ENCODE measurements at regions not wholly inside any gene's neighbourhood (a gene's known extent, or its start where the extent isn't known, plus 50 kb on each side); places are given as distances from the start of the nearest gene placed in this dataset.

GRCh38 chr20:59411170-59411569, 110.8 kb downstream of the EDN3 start:
- no peaks in the 10 kb centered on the region for H3K9me3 ChIP-seq
- no peaks in the 10 kb centered on the region for H3K4me1 ChIP-seq
- in situ Hi-C loops (cut with MboI; ENCODE audit: low sequenced_read_pairs): loop anchor here (25.0 kb wide), 1 partner anchor 324 kb away; no protein-coding TSS in a partner anchor
- H3K36me3 ChIP-seq (replicated peaks): no peaks in the 10 kb centered on the region
- no peak overlapping the region for H3K4me3 ChIP-seq
- no peaks in the 10 kb centered on the region; the same call in 1 of the 2 replicates for H3K27me3 ChIP-seq (ENCODE audit: low read depth)
- DNase-seq (ENCODE audit: low spot score in 2 of 2): no peak

- H3K36me3 ChIP-seq (replicated peaks): no peaks in the 10 kb centered on the region
- H3K4me1 ChIP-seq: no peaks in the 10 kb centered on the region
- in situ Hi-C loops (cut with MboI; ENCODE audit: low sequenced_read_pairs): loop anchor here (25.0 kb wide), 1 partner anchor 324 kb away; no protein-coding TSS in a partner anchor
- no peaks in the 10 kb centered on the region for H3K27me3 ChIP-seq (ENCODE audit: low read depth)
- no peaks in the 10 kb centered on the region for H3K9me3 ChIP-seq
- H3K4me3 ChIP-seq: no peak overlapping the region
- DNase-seq (ENCODE audit: low spot score in 2 of 2): no peak
Observed at GRCh38 chr20:59411589-59411988, 111.2 kb downstream of the EDN3 start.

- Histone ChIP-seq H3K9me3 (no peaks in the 10 kb centered on the region), H3K4me3 (no peak overlapping the region), H3K36me3 (replicated peaks) (no peaks in the 10 kb centered on the region), H3K4me1 (no peaks in the 10 kb centered on the region), H3K27me3 (ENCODE audit: low read depth) (no peaks in the 10 kb centered on the region)
- no peak for DNase-seq (ENCODE audit: low spot score in 2 of 2)
- in situ Hi-C loops (cut with MboI; ENCODE audit: low sequenced_read_pairs): loop anchor here (25.0 kb wide), 1 partner anchor 325 kb away; no protein-coding TSS in a partner anchor
Observed at GRCh38 chr20:59412181-59412580, 111.8 kb downstream of the EDN3 start.

- no peaks in the 10 kb centered on the region for H3K4me1 ChIP-seq
- no peak for DNase-seq (ENCODE audit: low spot score in 2 of 2)
- in situ Hi-C loops (cut with MboI; ENCODE audit: low sequenced_read_pairs): loop anchor here (25.0 kb wide), 1 partner anchor 326 kb away; no protein-coding TSS in a partner anchor
- H3K9me3 ChIP-seq: no peaks in the 10 kb centered on the region
- H3K27me3 ChIP-seq (ENCODE audit: low read depth): no peaks in the 10 kb centered on the region
- H3K4me3 ChIP-seq: no peak overlapping the region
- no peaks in the 10 kb centered on the region for H3K36me3 ChIP-seq (replicated peaks)
Observed at GRCh38 chr20:59412875-59413284, 112.5 kb downstream of the EDN3 start.

- Histone ChIP-seq H3K36me3 (replicated peaks) (no peaks in the 10 kb centered on the region), H3K27me3 (ENCODE audit: low read depth) (no peaks in the 10 kb centered on the region), H3K4me1 (no peaks in the 10 kb centered on the region), H3K4me3 (no peak overlapping the region), H3K9me3 (no peaks in the 10 kb centered on the region)
- in situ Hi-C loops (cut with MboI; ENCODE audit: low sequenced_read_pairs): loop anchor here (25.0 kb wide), 1 partner anchor 326 kb away; no protein-coding TSS in a partner anchor
- DNase-seq (ENCODE audit: low spot score in 2 of 2): no peak
Observed at GRCh38 chr20:59413326-59413865, 113.0 kb downstream of the EDN3 start.

- no peaks in the 10 kb centered on the region for H3K9me3 ChIP-seq
- in situ Hi-C loops (cut with MboI; ENCODE audit: low sequenced_read_pairs): loop anchor here (25.0 kb wide), 1 partner anchor 328 kb away; no protein-coding TSS in a partner anchor
- no peak overlapping the region for H3K4me3 ChIP-seq
- no peaks in the 10 kb centered on the region for H3K4me1 ChIP-seq
- DNase-seq (ENCODE audit: low spot score in 2 of 2): no peak
- no peaks in the 10 kb centered on the region for H3K36me3 ChIP-seq (replicated peaks)
- H3K27me3 ChIP-seq (ENCODE audit: low read depth): no peaks in the 10 kb centered on the region
Observed at GRCh38 chr20:59414936-59415623, 114.7 kb downstream of the EDN3 start.

GRCh38 chr20:59416916-59417315, 116.5 kb downstream of the EDN3 start:
- no peaks in the 10 kb centered on the region for H3K27me3 ChIP-seq (ENCODE audit: low read depth)

GRCh38 chr20:59421089-59421488, 120.7 kb downstream of the EDN3 start:
- in situ Hi-C loops (cut with MboI; ENCODE audit: low sequenced_read_pairs): loop anchor here (25.0 kb wide), 1 partner anchor 334 kb away; no protein-coding TSS in a partner anchor
- no peak overlapping the region for H3K4me3 ChIP-seq
- no peaks in the 10 kb centered on the region for H3K27me3 ChIP-seq (ENCODE audit: low read depth)
- H3K4me1 ChIP-seq: no peaks in the 10 kb centered on the region
- DNase-seq (ENCODE audit: low spot score in 2 of 2): no peak
- no peaks in the 10 kb centered on the region for H3K9me3 ChIP-seq
- no peaks in the 10 kb centered on the region for H3K36me3 ChIP-seq (replicated peaks)

More at GRCh38 chr20:59416916-59417315, 116.5 kb downstream of the EDN3 start:
- Histone ChIP-seq H3K4me3 (no peak overlapping the region), H3K4me1 (no peaks in the 10 kb centered on the region), H3K9me3 (no peaks in the 10 kb centered on the region), H3K36me3 (replicated peaks) (no peaks in the 10 kb centered on the region)
- in situ Hi-C loops (cut with MboI; ENCODE audit: low sequenced_read_pairs): loop anchor here (25.0 kb wide), 1 partner anchor 330 kb away; no protein-coding TSS in a partner anchor
- DNase-seq (ENCODE audit: low spot score in 2 of 2): no peak

- no peak for DNase-seq (ENCODE audit: low spot score in 2 of 2)
- no peaks in the 10 kb centered on the region for H3K27me3 ChIP-seq (ENCODE audit: low read depth)
- H3K36me3 ChIP-seq (replicated peaks): no peaks in the 10 kb centered on the region
- no peaks in the 10 kb centered on the region for H3K4me1 ChIP-seq
- in situ Hi-C loops (cut with MboI; ENCODE audit: low sequenced_read_pairs): loop anchor here (25.0 kb wide), 1 partner anchor 335 kb away; no protein-coding TSS in a partner anchor
- H3K9me3 ChIP-seq: no peaks in the 10 kb centered on the region
- H3K4me3 ChIP-seq: no peak overlapping the region
Observed at GRCh38 chr20:59421920-59422637, 121.7 kb downstream of the EDN3 start.

GRCh38 chr20:59422872-59423544, 122.6 kb downstream of the EDN3 start:
- Histone ChIP-seq H3K27me3 (ENCODE audit: low read depth) (no peaks in the 10 kb centered on the region), H3K36me3 (replicated peaks) (no peaks in the 10 kb centered on the region), H3K4me3 (no peak overlapping the region), H3K9me3 (no peaks in the 10 kb centered on the region), H3K4me1 (no peaks in the 10 kb centered on the region)
- DNase-seq (ENCODE audit: low spot score in 2 of 2): no peak
- in situ Hi-C loops (cut with MboI; ENCODE audit: low sequenced_read_pairs): loop anchor here (25.0 kb wide), 1 partner anchor 336 kb away; no protein-coding TSS in a partner anchor

- no peaks in the 10 kb centered on the region for H3K4me1 ChIP-seq
- no peak for DNase-seq (ENCODE audit: low spot score in 2 of 2)
- no peaks in the 10 kb centered on the region for H3K36me3 ChIP-seq (replicated peaks)
- H3K4me3 ChIP-seq: no peak overlapping the region
- in situ Hi-C loops (cut with MboI; ENCODE audit: low sequenced_read_pairs): loop anchor here (25.0 kb wide), 1 partner anchor 338 kb away; no protein-coding TSS in a partner anchor
- H3K27me3 ChIP-seq (ENCODE audit: low read depth): no peaks in the 10 kb centered on the region
- no peaks in the 10 kb centered on the region for H3K9me3 ChIP-seq
Observed at GRCh38 chr20:59424976-59425375, 124.6 kb downstream of the EDN3 start.

GRCh38 chr20:59425572-59425971, 125.2 kb downstream of the EDN3 start:
- Histone ChIP-seq H3K36me3 (replicated peaks) (no peaks in the 10 kb centered on the region), H3K27me3 (ENCODE audit: low read depth) (no peaks in the 10 kb centered on the region), H3K4me1 (no peaks in the 10 kb centered on the region), H3K9me3 (no peaks in the 10 kb centered on the region), H3K4me3 (no peak overlapping the region)
- in situ Hi-C loops (cut with MboI; ENCODE audit: low sequenced_read_pairs): no loop called here
- DNase-seq (ENCODE audit: low spot score in 2 of 2): no peak

GRCh38 chr20:59428006-59428405, 127.6 kb downstream of the EDN3 start:
- H3K9me3 ChIP-seq: no peaks in the 10 kb centered on the region
- no peaks in the 10 kb centered on the region for H3K4me1 ChIP-seq
- no peaks in the 10 kb centered on the region for H3K36me3 ChIP-seq (replicated peaks)
- DNase-seq (ENCODE audit: low spot score in 2 of 2): no peak
- no peaks in the 10 kb centered on the region for H3K27me3 ChIP-seq (ENCODE audit: low read depth)
- in situ Hi-C loops (cut with MboI; ENCODE audit: low sequenced_read_pairs): no loop called here
- H3K4me3 ChIP-seq: no peak overlapping the region

Measured in HAP-1 (cell line).